Vagina (tissue), 2 donors: ENCODE measurements at regions not wholly inside any gene's neighbourhood (a gene's known extent, or its start where the extent isn't known, plus 50 kb on each side); places are given as distances from the start of the nearest gene placed in this dataset.

Source experiments
- POLR2A ChIP-seq, 2 donors: fragments of 450-650 bp; IDR thresholded peaks; one replicate each; pipeline ENCODE4 v1.6.1; 2017; ENCODE audit warnings: antibody characterized with exemption in 2 of 2, mild to moderate bottlenecking in 2 of 2, moderate library complexity in 2 of 2
- TF ChIP-seq, protein P1 (sequence below), 3 experiments: fragments of 450-650 bp in 2 of 3; fragments of 200-600 bp in 1 of 3; sonication (generic) in 1 of 3; IDR thresholded peaks; one replicate each; pipeline ENCODE4 v1.5.1; 2017 to 2019; ENCODE audit warnings: antibody characterized with exemption in 3 of 3, mild to moderate bottlenecking in 2 of 3, moderate library complexity in 2 of 3

GRCh38 chr2:116776556-116776955 is 1037.9 kb upstream of the DDX18 start:
- TF ChIP-seq, protein P1, sequence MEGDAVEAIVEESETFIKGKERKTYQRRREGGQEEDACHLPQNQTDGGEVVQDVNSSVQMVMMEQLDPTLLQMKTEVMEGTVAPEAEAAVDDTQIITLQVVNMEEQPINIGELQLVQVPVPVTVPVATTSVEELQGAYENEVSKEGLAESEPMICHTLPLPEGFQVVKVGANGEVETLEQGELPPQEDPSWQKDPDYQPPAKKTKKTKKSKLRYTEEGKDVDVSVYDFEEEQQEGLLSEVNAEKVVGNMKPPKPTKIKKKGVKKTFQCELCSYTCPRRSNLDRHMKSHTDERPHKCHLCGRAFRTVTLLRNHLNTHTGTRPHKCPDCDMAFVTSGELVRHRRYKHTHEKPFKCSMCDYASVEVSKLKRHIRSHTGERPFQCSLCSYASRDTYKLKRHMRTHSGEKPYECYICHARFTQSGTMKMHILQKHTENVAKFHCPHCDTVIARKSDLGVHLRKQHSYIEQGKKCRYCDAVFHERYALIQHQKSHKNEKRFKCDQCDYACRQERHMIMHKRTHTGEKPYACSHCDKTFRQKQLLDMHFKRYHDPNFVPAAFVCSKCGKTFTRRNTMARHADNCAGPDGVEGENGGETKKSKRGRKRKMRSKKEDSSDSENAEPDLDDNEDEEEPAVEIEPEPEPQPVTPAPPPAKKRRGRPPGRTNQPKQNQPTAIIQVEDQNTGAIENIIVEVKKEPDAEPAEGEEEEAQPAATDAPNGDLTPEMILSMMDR (IDR thresholded peaks at IDR 0.05), result no peak
- TF ChIP-seq POLR2A (IDR thresholded peaks at IDR 0.05), result no peak
